ENCODE measurements at regions not wholly inside any gene's neighbourhood (a gene's known extent, or its start where the extent isn't known, plus 50 kb on each side); places are given as distances from the start of the nearest gene placed in this dataset.

GRCh38 chr2:83006961-83007360, 1452.1 kb downstream of the SUCLG1 start:
- no peak for ATAC-seq
- H3K4me3 Mint-ChIP-seq = no peak overlapping the region
- Histone ChIP-seq H3K36me3 (ENCODE audit: control insufficient read depth in 2 of 3, insufficient read depth in 3 of 3, low read length in 3 of 3) (no peaks in the 10 kb centered on the region), H3K27me3 (ENCODE audit: control insufficient read depth in 2 of 2, insufficient read depth in 2 of 2, low read length in 2 of 2) (no peaks in the 10 kb centered on the region), H3K27ac (ENCODE audit: low read depth, low read length) (no peak overlapping the region), H3K4me3 (ENCODE audit: low read length) (no peak overlapping the region), H3K9me3 (ENCODE audit: control insufficient read depth in 2 of 3, low read length in 3 of 3) (no peaks in the 10 kb centered on the region), H3K4me1 (ENCODE audit: control insufficient read depth in 2 of 2, insufficient read depth in 2 of 2, low read length in 2 of 2) (no peaks in the 10 kb centered on the region)
- POLR2A ChIA-PET = no interaction called here
- H3K9me3 Mint-ChIP-seq = peaks cover 0 to 6% (median 2%) of the 10 kb centered on the region in 11 donors
- no peak overlapping the region for H3K27ac Mint-ChIP-seq
- intact Hi-C loops (cut with micrococcal nuclease) = no loop called here
- CTCF ChIA-PET = no interaction called here
- H3K4me1 Mint-ChIP-seq = no peaks in the 10 kb centered on the region
- H3K36me3 Mint-ChIP-seq = no peaks in the 10 kb centered on the region
- no peak for DNase-seq
- H3K27me3 Mint-ChIP-seq = no peaks in the 10 kb centered on the region

GRCh38 chr2:83003555-83003954, 1455.5 kb downstream of the SUCLG1 start:
- H3K4me3 ChIP-seq (ENCODE audit: low read length) = no peak overlapping the region
- ATAC-seq = no peak
- H3K27ac ChIP-seq (ENCODE audit: low read depth, low read length) = no peak overlapping the region
- H3K9me3 ChIP-seq (ENCODE audit: control insufficient read depth in 2 of 3, low read length in 3 of 3) = no peaks in the 10 kb centered on the region
- no peaks in the 10 kb centered on the region for H3K4me1 ChIP-seq (ENCODE audit: control insufficient read depth in 2 of 2, insufficient read depth in 2 of 2, low read length in 2 of 2)
- intact Hi-C loops (cut with micrococcal nuclease) = no loop called here
- peaks cover 0 to 15% (median 2%) of the 10 kb centered on the region in 11 donors for H3K9me3 Mint-ChIP-seq
- POLR2A ChIA-PET = interaction anchor here (0.7 kb wide), 1 partner anchor 74 kb away, joined by 3 read pairs; no protein-coding TSS in a partner anchor
- no peaks in the 10 kb centered on the region for H3K4me1 Mint-ChIP-seq
- no peaks in the 10 kb centered on the region for H3K27me3 Mint-ChIP-seq
- H3K36me3 Mint-ChIP-seq = no peaks in the 10 kb centered on the region
- H3K27me3 ChIP-seq (ENCODE audit: control insufficient read depth in 2 of 2, insufficient read depth in 2 of 2, low read length in 2 of 2) = no peaks in the 10 kb centered on the region
- DNase-seq = no peak
- H3K27ac Mint-ChIP-seq = no peak overlapping the region
- no peak overlapping the region for H3K4me3 Mint-ChIP-seq
- H3K36me3 ChIP-seq (ENCODE audit: control insufficient read depth in 2 of 3, insufficient read depth in 3 of 3, low read length in 3 of 3) = no peaks in the 10 kb centered on the region
- CTCF ChIA-PET = no interaction called here

- DNase-seq = no peak
- H3K4me1 Mint-ChIP-seq = no peaks in the 10 kb centered on the region
- no peaks in the 10 kb centered on the region for H3K9me3 ChIP-seq (ENCODE audit: control insufficient read depth in 2 of 3, low read length in 3 of 3)
- H3K27me3 Mint-ChIP-seq = no peaks in the 10 kb centered on the region
- ChIA-PET POLR2A (interaction anchor here (0.7 kb wide), 1 partner anchor 75 kb away, joined by 3 read pairs; no protein-coding TSS in a partner anchor), CTCF (no interaction called here)
- no peak overlapping the region for H3K27ac Mint-ChIP-seq
- H3K27me3 ChIP-seq (ENCODE audit: control insufficient read depth in 2 of 2, insufficient read depth in 2 of 2, low read length in 2 of 2) = no peaks in the 10 kb centered on the region
- no peaks in the 10 kb centered on the region for H3K4me1 ChIP-seq (ENCODE audit: control insufficient read depth in 2 of 2, insufficient read depth in 2 of 2, low read length in 2 of 2)
- H3K36me3 ChIP-seq (ENCODE audit: control insufficient read depth in 2 of 3, insufficient read depth in 3 of 3, low read length in 3 of 3) = no peaks in the 10 kb centered on the region
- H3K9me3 Mint-ChIP-seq = peaks cover 0 to 15% (median 0%) of the 10 kb centered on the region in 11 donors
- H3K36me3 Mint-ChIP-seq = no peaks in the 10 kb centered on the region
- no peak overlapping the region for H3K27ac ChIP-seq (ENCODE audit: low read depth, low read length)
- no peak overlapping the region for H3K4me3 ChIP-seq (ENCODE audit: low read length)
- intact Hi-C loops (cut with micrococcal nuclease) = no loop called here
- ATAC-seq = no peak
- no peak overlapping the region for H3K4me3 Mint-ChIP-seq
Measured at GRCh38 chr2:83002706-83003105, 1456.4 kb downstream of the SUCLG1 start.

GRCh38 chr2:82998781-82999180, 1460.3 kb downstream of the SUCLG1 start:
- Mint-ChIP-seq H3K9me3 (peaks cover 0 to 19% (median 2%) of the 10 kb centered on the region in 11 donors), H3K36me3 (no peaks in the 10 kb centered on the region), H3K27ac (no peak overlapping the region), H3K27me3 (no peaks in the 10 kb centered on the region), H3K4me1 (no peaks in the 10 kb centered on the region), H3K4me3 (no peak overlapping the region)
- Histone ChIP-seq H3K27ac (ENCODE audit: low read depth, low read length) (no peak overlapping the region), H3K4me3 (ENCODE audit: low read length) (no peak overlapping the region), H3K9me3 (ENCODE audit: control insufficient read depth in 2 of 3, low read length in 3 of 3) (no peaks in the 10 kb centered on the region), H3K27me3 (ENCODE audit: control insufficient read depth in 2 of 2, insufficient read depth in 2 of 2, low read length in 2 of 2) (no peaks in the 10 kb centered on the region), H3K4me1 (ENCODE audit: control insufficient read depth in 2 of 2, insufficient read depth in 2 of 2, low read length in 2 of 2) (no peaks in the 10 kb centered on the region), H3K36me3 (ENCODE audit: control insufficient read depth in 2 of 3, insufficient read depth in 3 of 3, low read length in 3 of 3) (no peaks in the 10 kb centered on the region)
- ATAC-seq = no peak
- intact Hi-C loops (cut with micrococcal nuclease) = no loop called here
- CTCF ChIA-PET = no interaction called here
- POLR2A ChIA-PET = no interaction called here
- no peak for DNase-seq

- no peaks in the 10 kb centered on the region for H3K36me3 ChIP-seq (ENCODE audit: control insufficient read depth in 2 of 3, insufficient read depth in 3 of 3, low read length in 3 of 3)
- H3K9me3 ChIP-seq (ENCODE audit: control insufficient read depth in 2 of 3, low read length in 3 of 3) = no peaks in the 10 kb centered on the region
- no peaks in the 10 kb centered on the region for H3K27me3 ChIP-seq (ENCODE audit: control insufficient read depth in 2 of 2, insufficient read depth in 2 of 2, low read length in 2 of 2)
- H3K4me3 ChIP-seq (ENCODE audit: low read length) = no peak overlapping the region
- intact Hi-C loops (cut with micrococcal nuclease) = no loop called here
- H3K36me3 Mint-ChIP-seq = no peaks in the 10 kb centered on the region
- no peaks in the 10 kb centered on the region for H3K4me1 Mint-ChIP-seq
- CTCF ChIA-PET = no interaction called here
- POLR2A ChIA-PET = no interaction called here
- H3K27ac ChIP-seq (ENCODE audit: low read depth, low read length) = no peak overlapping the region
- H3K27ac Mint-ChIP-seq = no peak overlapping the region
- DNase-seq = no peak
- H3K9me3 Mint-ChIP-seq = peaks cover 0 to 23% (median 3%) of the 10 kb centered on the region in 11 donors
- ATAC-seq = no peak
- no peaks in the 10 kb centered on the region for H3K4me1 ChIP-seq (ENCODE audit: control insufficient read depth in 2 of 2, insufficient read depth in 2 of 2, low read length in 2 of 2)
- no peaks in the 10 kb centered on the region for H3K27me3 Mint-ChIP-seq
- H3K4me3 Mint-ChIP-seq = no peak overlapping the region
Measured at GRCh38 chr2:82996217-82996616, 1462.9 kb downstream of the SUCLG1 start.

DNA sequence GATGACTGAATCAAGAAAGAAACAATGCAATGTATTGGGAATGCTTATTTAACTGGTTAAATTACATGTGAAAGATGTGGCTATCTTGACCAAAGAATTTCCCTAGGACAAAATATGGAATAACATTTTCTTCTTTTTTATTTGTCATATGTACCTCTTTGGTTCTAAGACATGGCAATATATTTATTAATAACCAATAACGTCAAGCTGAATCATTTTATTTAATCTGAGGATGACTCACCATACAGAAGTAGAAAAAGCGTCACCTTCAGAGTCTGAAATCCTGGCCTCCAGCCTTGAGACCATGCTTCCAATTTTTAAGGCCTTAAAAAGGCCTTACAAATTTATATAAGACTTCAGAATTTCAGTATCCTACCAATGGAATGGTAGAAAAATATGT, 1464.9 kb downstream of the SUCLG1 start:
- DNase-seq (no peak), ATAC-seq (no peak)
- Histone ChIP-seq H3K4me3 (ENCODE audit: low read length) (no peak overlapping the region), H3K27ac (ENCODE audit: low read depth, low read length) (no peak overlapping the region), H3K27me3 (ENCODE audit: control insufficient read depth in 2 of 2, insufficient read depth in 2 of 2, low read length in 2 of 2) (no peaks in the 10 kb centered on the region), H3K4me1 (ENCODE audit: control insufficient read depth in 2 of 2, insufficient read depth in 2 of 2, low read length in 2 of 2) (no peaks in the 10 kb centered on the region), H3K36me3 (ENCODE audit: control insufficient read depth in 2 of 3, insufficient read depth in 3 of 3, low read length in 3 of 3) (no peaks in the 10 kb centered on the region), H3K9me3 (ENCODE audit: control insufficient read depth in 2 of 3, low read length in 3 of 3) (no peaks in the 10 kb centered on the region)
- peaks cover 0 to 19% (median 2%) of the 10 kb centered on the region in 11 donors for H3K9me3 Mint-ChIP-seq
- intact Hi-C loops (cut with micrococcal nuclease) = no loop called here
- POLR2A ChIA-PET = no interaction called here
- H3K36me3 Mint-ChIP-seq = no peaks in the 10 kb centered on the region
- H3K4me1 Mint-ChIP-seq = no peaks in the 10 kb centered on the region
- no peak overlapping the region for H3K27ac Mint-ChIP-seq
- CTCF ChIA-PET = no interaction called here
- no peak overlapping the region for H3K4me3 Mint-ChIP-seq
- H3K27me3 Mint-ChIP-seq = no peaks in the 10 kb centered on the region

GRCh38 chr2:82993609-82994008, 1465.5 kb downstream of the SUCLG1 start:
- Histone ChIP-seq H3K9me3 (ENCODE audit: control insufficient read depth in 2 of 3, low read length in 3 of 3) (no peaks in the 10 kb centered on the region), H3K27ac (ENCODE audit: low read depth, low read length) (no peak overlapping the region), H3K36me3 (ENCODE audit: control insufficient read depth in 2 of 3, insufficient read depth in 3 of 3, low read length in 3 of 3) (no peaks in the 10 kb centered on the region), H3K27me3 (ENCODE audit: control insufficient read depth in 2 of 2, insufficient read depth in 2 of 2, low read length in 2 of 2) (no peaks in the 10 kb centered on the region), H3K4me3 (ENCODE audit: low read length) (no peak overlapping the region), H3K4me1 (ENCODE audit: control insufficient read depth in 2 of 2, insufficient read depth in 2 of 2, low read length in 2 of 2) (no peaks in the 10 kb centered on the region)
- ChIA-PET POLR2A (no interaction called here), CTCF (no interaction called here)
- no peaks in the 10 kb centered on the region for H3K4me1 Mint-ChIP-seq
- H3K27me3 Mint-ChIP-seq = no peaks in the 10 kb centered on the region
- intact Hi-C loops (cut with micrococcal nuclease) = no loop called here
- peaks cover 0 to 16% (median 0%) of the 10 kb centered on the region in 11 donors for H3K9me3 Mint-ChIP-seq
- no peak overlapping the region for H3K4me3 Mint-ChIP-seq
- DNase-seq (no peak), ATAC-seq (no peak)
- H3K36me3 Mint-ChIP-seq = no peaks in the 10 kb centered on the region
- H3K27ac Mint-ChIP-seq = no peak overlapping the region
